NT2/D1 (cell line): ENCODE measurements at regions not wholly inside any gene's neighbourhood (a gene's known extent, or its start where the extent isn't known, plus 50 kb on each side); places are given as distances from the start of the nearest gene placed in this dataset.

ENCODE experiments used
- DNase-seq: peaks from one replicate; pipeline ENCODE4 v3.0.0-alpha.2; 2011; ENCODE audit warnings: low read depth, low spot score
- H3K27me3 ChIP-seq: 2 replicates; pipeline ENCODE4 v1.6.0; 2011; ENCODE audit warnings: mild to moderate bottlenecking; ENCODE audit not compliant: insufficient read length, insufficient read depth
- H3K36me3 ChIP-seq: 2 replicates; pipeline ENCODE4 v1.6.1; 2011; ENCODE audit warnings: mild to moderate bottlenecking, low read length, mixed read lengths; ENCODE audit not compliant: insufficient read depth, insufficient read length
- H3K4me1 ChIP-seq: 2 replicates; pipeline ENCODE4 v1.5.1; 2011; ENCODE audit not compliant: insufficient read depth, insufficient read length
- H3K4me3 ChIP-seq: 2 replicates; pipeline ENCODE4 v1.5.1; 2011; ENCODE audit warnings: low read depth; ENCODE audit not compliant: insufficient read length
- H3K9ac ChIP-seq: 2 replicates; pipeline ENCODE4 v1.6.0; 2011; ENCODE audit warnings: low read depth; ENCODE audit not compliant: insufficient read length
- H3K9me3 ChIP-seq: 2 replicates; pipeline ENCODE4 v1.5.1; 2011; ENCODE audit warnings: mild to moderate bottlenecking, low read length; ENCODE audit not compliant: insufficient read depth
- SUZ12 ChIP-seq: IDR thresholded peaks from 2 replicates; pipeline ENCODE4 v1.6.1; 2011; ENCODE audit not compliant: insufficient read length, insufficient read depth; ENCODE audit errors: extremely low read depth
- YY1 ChIP-seq: IDR thresholded peaks from 2 replicates; pipeline ENCODE4 v1.6.1; 2011; ENCODE audit not compliant: insufficient read length, insufficient read depth
- ZNF274 ChIP-seq: IDR thresholded peaks from 2 replicates; pipeline ENCODE4 v1.6.1; 2011; ENCODE audit warnings: mild to moderate bottlenecking, low read depth, low read length

- Histone ChIP-seq H3K9ac (no peak overlapping the region), H3K4me1 (peaks cover 2% of the 10 kb centered on the region), H3K4me3 (no peak overlapping the region), H3K36me3 (no peaks in the 10 kb centered on the region), H3K9me3 (peaks cover 11% of the 10 kb centered on the region; the same call in 1 of the 2 replicates), H3K27me3 (no peaks in the 10 kb centered on the region)
- no peak for DNase-seq
- TF ChIP-seq ZNF274 (no peak), YY1 (no peak), SUZ12 (no peak)
These were observed 123.4 kb upstream of the SERPIND1 start for GRCh38 chr22:20650294-20651207.

DNA sequence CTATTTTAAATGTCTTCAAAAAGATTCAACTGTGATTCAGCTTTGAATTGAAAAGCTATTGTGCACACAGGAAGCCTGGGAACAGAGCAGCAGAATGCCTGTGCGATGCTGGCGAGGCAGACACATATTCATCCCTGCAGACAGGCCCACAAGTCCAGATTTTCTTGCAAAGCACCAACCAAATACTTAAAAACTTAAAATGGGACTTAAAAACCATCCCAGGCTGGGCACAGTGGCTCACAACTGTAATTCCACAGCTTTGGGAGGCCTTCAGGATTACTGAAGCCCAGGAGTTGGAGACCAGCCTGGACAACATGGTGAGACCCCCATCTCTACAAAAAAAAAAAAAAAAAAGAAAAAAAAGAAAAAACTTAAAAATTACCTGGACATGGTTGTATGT is 122.6 kb upstream of the SERPIND1 start:
- no peak overlapping the region for H3K4me3 ChIP-seq
- no peaks in the 10 kb centered on the region for H3K27me3 ChIP-seq
- H3K36me3 ChIP-seq, result no peaks in the 10 kb centered on the region
- H3K9me3 ChIP-seq, result peaks cover 16% of the 10 kb centered on the region
- TF ChIP-seq SUZ12 (no peak), YY1 (no peak), ZNF274 (no peak)
- no peak overlapping the region for H3K9ac ChIP-seq
- H3K4me1 ChIP-seq, result peaks cover 2% of the 10 kb centered on the region
- no peak for DNase-seq

- H3K4me1 ChIP-seq, result peaks cover 2% of the 10 kb centered on the region
- H3K9ac ChIP-seq, result no peak overlapping the region
- TF ChIP-seq YY1 (no peak), SUZ12 (no peak), ZNF274 (no peak)
- H3K36me3 ChIP-seq, result no peaks in the 10 kb centered on the region
- DNase-seq, result no peak
- H3K4me3 ChIP-seq, result no peak overlapping the region
- peaks cover 24% of the 10 kb centered on the region for H3K9me3 ChIP-seq
- H3K27me3 ChIP-seq, result no peaks in the 10 kb centered on the region
These were observed 121.8 kb upstream of the SERPIND1 start for GRCh38 chr22:20652130-20652529.

- Histone ChIP-seq H3K4me3 (no peak overlapping the region), H3K9ac (no peak overlapping the region), H3K36me3 (no peaks in the 10 kb centered on the region), H3K4me1 (peaks cover 2% of the 10 kb centered on the region), H3K9me3 (peaks cover 27% of the 10 kb centered on the region), H3K27me3 (no peaks in the 10 kb centered on the region)
- no peak for DNase-seq
- TF ChIP-seq YY1 (no peak), SUZ12 (no peak), ZNF274 (no peak)
These were observed 121.3 kb upstream of the SERPIND1 start for GRCh38 chr22:20652582-20652981.

GRCh38 chr22:20653012-20653794 is 120.7 kb upstream of the SERPIND1 start:
- Histone ChIP-seq H3K9ac (no peak overlapping the region), H3K27me3 (no peaks in the 10 kb centered on the region), H3K9me3 (peaks cover 27% of the 10 kb centered on the region), H3K4me3 (no peak overlapping the region), H3K36me3 (no peaks in the 10 kb centered on the region), H3K4me1 (peaks cover 2% of the 10 kb centered on the region)
- TF ChIP-seq YY1 (no peak), ZNF274 (no peak), SUZ12 (no peak)
- DNase-seq, result no peak

- Histone ChIP-seq H3K9me3 (peaks cover 27% of the 10 kb centered on the region), H3K27me3 (no peaks in the 10 kb centered on the region), H3K4me1 (no peaks in the 10 kb centered on the region), H3K9ac (no peak overlapping the region), H3K4me3 (no peak overlapping the region), H3K36me3 (no peaks in the 10 kb centered on the region)
- TF ChIP-seq ZNF274, result no peak
- TF ChIP-seq YY1, result no peak
- TF ChIP-seq SUZ12, result no peak
- DNase-seq, result no peak
These were observed 120.0 kb upstream of the SERPIND1 start for GRCh38 chr22:20653795-20654342.
